DMS 273 (cell line): ENCODE measurements at regions not wholly inside any gene's neighbourhood (a gene's known extent, or its start where the extent isn't known, plus 50 kb on each side); places are given as distances from the start of the nearest gene placed in this dataset.

Experiments used
- DNase-seq: peaks from one replicate; lab custom pipeline; 2025; ENCODE audit not compliant: unreplicated experiment; lab: John Stamatoyannopoulos, UW

GRCh38 chr15:79230766-79231165 is 51.8 kb upstream of the ANKRD34C start:
- no peak for DNase-seq

DNA sequence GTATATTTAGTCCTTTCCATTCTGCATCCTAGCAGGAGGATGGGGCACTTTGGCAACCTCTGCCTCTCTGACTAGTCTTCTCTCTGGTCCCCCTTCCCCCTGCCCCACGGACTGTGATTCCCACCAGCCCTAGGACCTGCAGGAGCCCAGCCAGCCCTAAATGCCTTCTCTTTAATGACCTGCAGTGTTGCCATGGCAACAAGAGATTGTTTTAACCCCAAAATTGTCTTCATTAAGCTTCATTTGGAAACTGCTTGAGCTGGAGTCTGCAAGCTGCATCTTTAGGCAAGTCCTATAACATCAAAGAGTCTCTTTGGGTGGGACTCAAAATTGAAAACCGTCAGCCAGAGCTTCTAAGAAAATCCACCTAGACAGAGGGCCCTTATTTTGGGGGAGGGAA is 59.7 kb upstream of the ANKRD34C start:
- DNase-seq: peak; percentile 2

DNA sequence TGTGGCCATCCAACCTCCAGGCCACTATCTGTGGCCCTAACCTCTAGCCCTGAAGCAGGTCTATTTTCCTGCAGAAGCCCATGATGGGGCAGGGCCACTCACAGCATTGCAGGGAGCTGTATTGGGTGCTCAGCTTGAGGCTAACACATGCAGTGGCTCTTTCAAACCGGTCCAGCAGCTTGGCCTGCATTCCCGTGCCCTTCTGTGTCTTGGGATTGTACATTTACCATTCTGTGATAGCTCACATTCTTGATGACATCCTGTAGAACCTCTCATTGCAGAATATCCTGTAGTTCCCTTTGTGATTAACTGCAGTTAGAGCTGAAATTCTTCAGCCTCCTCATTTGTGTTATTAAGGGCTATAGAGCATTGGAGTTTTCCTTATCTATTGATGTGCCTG is 60.8 kb upstream of the ANKRD34C start:
- no peak for DNase-seq

GRCh38 chr15:79219393-79220056 is 63.0 kb upstream of the ANKRD34C start:
- no peak for DNase-seq

DNA sequence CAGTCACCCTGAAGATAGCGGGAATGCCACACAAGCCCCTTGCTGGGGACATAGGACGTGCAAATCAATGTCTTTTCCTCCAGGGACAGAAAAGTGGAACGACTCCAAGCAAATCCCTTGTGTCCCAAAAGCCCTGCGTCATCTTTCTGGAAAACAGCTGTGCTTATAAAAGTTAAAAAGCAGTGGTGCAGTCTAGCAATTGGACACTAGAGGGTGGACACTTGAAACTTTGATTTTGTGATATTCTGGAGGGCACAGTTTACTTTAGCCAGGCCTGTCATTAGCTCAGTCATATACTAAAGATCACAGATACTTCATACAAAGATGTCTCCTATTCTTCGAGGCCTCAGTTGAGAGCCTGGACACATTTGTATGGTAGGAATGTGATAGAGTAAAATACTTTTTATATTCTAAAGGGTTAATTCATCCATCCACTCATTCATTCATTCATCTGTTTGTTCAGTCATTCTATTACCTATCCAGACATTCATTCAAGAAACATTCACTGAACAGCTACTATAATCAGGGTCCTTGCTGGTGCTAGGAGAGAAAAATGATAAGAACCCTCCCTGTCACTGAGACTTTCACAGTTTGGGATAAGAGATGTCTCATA is 63.8 kb upstream of the ANKRD34C start:
- peak; percentile 55 for DNase-seq

- DNase-seq: no peak
These were observed 68.9 kb upstream of the ANKRD34C start for GRCh38 chr15:79213650-79214049.

GRCh38 chr15:79212589-79213157 is 69.8 kb upstream of the ANKRD34C start:
- DNase-seq: no peak

- no peak for DNase-seq
These were observed 71.0 kb upstream of the ANKRD34C start for GRCh38 chr15:79211481-79211880.

DNA sequence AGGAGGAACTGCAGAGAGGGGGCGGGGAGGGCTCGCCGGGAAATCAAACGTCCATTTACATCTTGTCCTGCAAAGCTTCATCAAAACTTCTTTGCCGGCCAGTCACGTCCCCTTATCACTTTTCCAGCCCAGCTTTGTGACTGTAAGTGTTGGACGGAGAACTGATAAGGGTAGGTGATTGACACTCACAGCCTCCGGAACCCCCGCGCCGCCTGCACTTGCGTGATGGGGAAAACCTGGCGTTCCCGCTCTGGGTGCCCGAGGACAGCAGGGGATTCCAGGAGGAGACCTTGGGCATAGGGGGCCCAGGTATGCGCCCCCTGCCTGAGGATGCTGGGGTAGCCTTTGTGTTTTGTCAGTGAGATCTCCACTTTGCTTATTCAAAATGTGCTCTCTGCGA is 72.8 kb upstream of the ANKRD34C start:
- no peak for DNase-seq

GRCh38 chr15:79209116-79209515 is 73.4 kb upstream of the ANKRD34C start:
- no peak for DNase-seq

GRCh38 chr15:79208179-79208578 is 74.3 kb upstream of the ANKRD34C start:
- no peak for DNase-seq

DNA sequence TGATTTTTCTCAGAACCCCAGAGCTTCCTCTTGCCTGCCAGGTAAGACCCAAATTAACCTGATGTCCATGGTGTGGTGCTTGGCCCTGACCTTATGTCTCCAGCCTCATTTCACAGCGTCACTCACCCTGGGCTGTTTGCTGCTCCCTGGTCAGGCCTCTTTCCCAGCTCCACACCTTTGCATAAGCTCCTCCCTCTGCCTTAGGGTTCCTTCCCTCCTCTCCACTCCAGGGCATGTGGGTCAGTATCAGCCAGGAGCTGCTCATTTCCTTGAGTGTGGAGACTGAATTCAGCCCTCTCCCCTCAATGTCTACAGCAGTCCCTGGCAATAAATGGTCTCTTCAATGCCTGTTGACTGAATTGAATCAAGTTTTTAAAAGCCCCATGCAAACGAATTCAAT is 75.6 kb upstream of the ANKRD34C start:
- DNase-seq: no peak

DNA sequence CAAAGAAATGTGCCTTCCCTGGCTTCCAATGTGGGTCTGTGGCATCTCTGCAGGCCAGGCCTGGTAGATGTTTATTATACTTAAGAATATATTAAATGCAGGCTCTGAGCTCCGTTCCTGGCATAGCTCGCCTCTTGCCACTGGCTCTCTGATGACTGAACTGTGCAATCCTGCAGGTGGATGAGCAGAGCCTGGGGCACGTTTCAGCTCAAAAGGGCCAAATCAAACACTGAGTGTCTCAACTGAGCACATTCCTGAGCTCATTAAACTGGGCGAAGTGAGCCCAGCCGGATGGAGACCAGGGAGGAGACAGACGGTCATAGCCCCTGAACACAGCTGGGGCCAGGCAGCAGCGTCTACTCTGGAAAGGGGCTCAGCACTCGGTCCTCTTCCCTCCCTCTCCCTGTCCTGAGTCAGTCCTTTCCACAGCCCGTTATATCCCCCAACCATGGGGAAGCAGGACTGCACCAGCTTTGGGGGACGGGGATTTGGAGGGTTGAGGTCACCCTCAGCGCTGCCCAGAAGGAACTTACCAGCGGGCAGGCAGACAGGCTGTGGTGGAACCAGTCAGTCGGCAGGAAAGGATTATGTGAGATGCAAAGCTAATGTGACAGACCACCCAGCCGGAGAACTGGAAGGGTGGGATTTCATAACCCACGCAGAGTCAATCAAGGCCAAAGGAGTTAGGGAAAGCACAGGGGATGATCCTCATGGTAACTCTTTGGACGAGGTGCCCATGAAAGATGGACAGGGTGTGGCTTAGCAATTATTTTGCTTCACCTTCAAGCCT is 77.4 kb upstream of the ANKRD34C start:
- DNase-seq: no peak

- no peak for DNase-seq
These were observed 84.1 kb upstream of the ANKRD34C start for GRCh38 chr15:79198461-79198860.

GRCh38 chr15:79197285-79197684 is 85.2 kb upstream of the ANKRD34C start:
- DNase-seq: no peak

GRCh38 chr15:79195802-79196201 is 86.7 kb upstream of the ANKRD34C start:
- DNase-seq: no peak

- DNase-seq: no peak
These were observed 87.3 kb upstream of the ANKRD34C start for GRCh38 chr15:79195239-79195638.

DNA sequence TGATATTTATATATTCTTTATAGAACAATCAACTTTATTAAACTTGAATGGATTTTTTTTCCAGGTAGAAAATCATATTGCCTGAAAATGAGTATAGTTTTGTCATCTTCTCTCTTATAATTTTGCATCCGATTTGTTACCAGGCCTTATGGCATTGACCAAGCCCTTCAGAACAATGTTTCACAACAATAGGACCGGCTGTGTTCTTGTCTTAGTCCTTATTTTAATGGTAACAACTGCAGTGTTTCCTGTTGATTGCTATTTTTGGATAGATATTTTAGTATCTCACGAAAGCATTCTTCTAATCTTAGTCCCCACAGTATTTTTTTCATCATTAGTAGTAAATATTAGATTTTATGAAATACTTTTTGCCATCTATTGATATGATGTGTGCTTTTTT is 88.1 kb upstream of the ANKRD34C start:
- no peak for DNase-seq

- no peak for DNase-seq
These were observed 89.0 kb upstream of the ANKRD34C start for GRCh38 chr15:79193549-79193948.

GRCh38 chr15:79193103-79193502 is 89.4 kb upstream of the ANKRD34C start:
- DNase-seq: no peak

- DNase-seq: peak; percentile 29
These were observed 90.0 kb upstream of the ANKRD34C start for GRCh38 chr15:79192462-79193036.

GRCh38 chr15:79190093-79190492 is 92.4 kb upstream of the ANKRD34C start:
- DNase-seq: peak; percentile 61
